Natural killer cell (primary cell): ENCODE measurements at regions not wholly inside any gene's neighbourhood (a gene's known extent, or its start where the extent isn't known, plus 50 kb on each side); places are given as distances from the start of the nearest gene placed in this dataset.

Experiments used
- ATAC-seq, 3 donors: fragments of 150-1000 bp in 2 of 3; fragments of 200-7000 bp in 1 of 3; cut with Tn5 transposase; 1 replicate in 1 of 3; 2 replicates in 2 of 3; pipeline ENCODE4 v1.10.0; 2021; ENCODE audit warnings: mild to moderate bottlenecking in 2 of 3, moderate library complexity in 2 of 3
- DNase-seq, 2 donors: peaks; one replicate each; pipeline versions ENCODE4 v3.0.0 to v3.0.0-alpha.2; 2013 to 2021; ENCODE audit warnings: mixed read lengths in 1 of 2
- H3K27ac ChIP-seq: one replicate; pipeline ENCODE4 v1.5.1; 2013; ENCODE audit warnings: mild to moderate bottlenecking, low read length
- H3K27me3 ChIP-seq: one replicate; pipeline ENCODE4 v1.6.1; 2013; ENCODE audit warnings: low read length; ENCODE audit not compliant: control insufficient read depth, insufficient read depth
- H3K36me3 ChIP-seq: one replicate; pipeline ENCODE4 v1.6.1; 2013; ENCODE audit warnings: low read length; ENCODE audit not compliant: control insufficient read depth, insufficient read depth
- H3K4me1 ChIP-seq: one replicate; pipeline ENCODE4 v1.6.1; 2013; ENCODE audit warnings: low read length; ENCODE audit not compliant: control insufficient read depth, insufficient read depth
- H3K4me3 ChIP-seq: one replicate; pipeline ENCODE4 v1.5.1; 2013; ENCODE audit warnings: low read length
- H3K9me3 ChIP-seq: one replicate; pipeline ENCODE4 v1.6.1; 2013; ENCODE audit warnings: low read length; ENCODE audit not compliant: control insufficient read depth, insufficient read depth
- H3K27ac Mint-ChIP-seq, 2 donors: one replicate each; pipeline ENCODE4 v1.8.0; 2022; ENCODE audit warnings: mild to moderate bottlenecking in 2 of 2, mixed read lengths in 2 of 2, moderate library complexity in 1 of 2
- H3K27me3 Mint-ChIP-seq, 2 donors: one replicate each; pipeline ENCODE4 v1.8.0; 2022; ENCODE audit warnings: low read depth in 2 of 2, mixed read lengths in 2 of 2
- H3K36me3 Mint-ChIP-seq: one replicate; pipeline ENCODE4 v1.8.0; 2022; ENCODE audit warnings: mixed read lengths
- H3K4me1 Mint-ChIP-seq, 2 donors: one replicate each; pipeline ENCODE4 v1.8.0; 2022; ENCODE audit warnings: mixed read lengths in 2 of 2
- H3K4me3 Mint-ChIP-seq: one replicate; pipeline ENCODE4 v1.8.0; 2022; ENCODE audit warnings: mild to moderate bottlenecking, moderate library complexity, mixed read lengths
- H3K9me3 Mint-ChIP-seq, 2 donors: one replicate each; pipeline ENCODE4 v1.8.0; 2022; ENCODE audit warnings: mixed read lengths in 2 of 2
- WGBS: methylation state at CpG from one replicate; pipeline ENCODE4 v1.1.7; 2013; ENCODE audit warnings: missing lambda C conversion rate; ENCODE audit not compliant: insufficient coverage; 5-methylcytosine and 5-hydroxymethylcytosine counted together
- intact Hi-C: fragments of 100-400 bp; cut with micrococcal nuclease; formaldehyde crosslinking; loops from one replicate; pipeline ENCODE4 v1.14.2; 2022
- TF ChIP-seq, protein P1 (sequence below): fragments of 200-600 bp; IDR thresholded peaks from one replicate; pipeline ENCODE4 v1.8.0; 2022; ENCODE audit warnings: antibody characterized with exemption

DNA sequence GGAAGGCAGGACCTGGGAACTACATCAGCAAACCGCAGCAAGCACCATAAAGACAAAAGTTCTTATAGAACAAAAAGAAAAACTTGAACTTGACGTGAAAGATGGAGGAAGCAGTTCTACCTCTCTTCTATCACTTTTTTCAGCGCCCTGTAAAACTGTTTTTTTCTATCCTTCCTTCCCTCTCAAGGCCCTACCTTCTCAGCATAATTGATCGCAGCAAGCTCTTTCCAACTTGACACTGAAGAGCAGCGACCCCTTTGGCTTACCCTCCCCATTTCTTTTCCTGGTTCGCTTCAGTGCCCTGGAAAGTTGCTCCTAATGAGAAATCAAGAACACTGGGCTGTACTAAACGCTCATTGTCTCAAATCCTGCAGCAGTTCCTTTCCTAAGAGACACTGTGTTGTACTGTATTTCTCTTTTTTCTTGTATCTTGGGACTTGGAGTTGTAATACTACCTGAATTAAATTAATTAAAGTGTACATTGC, 150.6 kb upstream of the SLC4A4 start:
- DNase-seq = no peak
- H3K36me3 Mint-ChIP-seq = no peaks in the 10 kb centered on the region
- Histone ChIP-seq H3K4me1 (peaks cover 9% of the 10 kb centered on the region), H3K9me3 (no peaks in the 10 kb centered on the region), H3K27me3 (no peaks in the 10 kb centered on the region), H3K36me3 (no peaks in the 10 kb centered on the region), H3K27ac (peak overlapping the region; percentile 56), H3K4me3 (peak overlapping the region; percentile 52)
- TF ChIP-seq, protein P1, sequence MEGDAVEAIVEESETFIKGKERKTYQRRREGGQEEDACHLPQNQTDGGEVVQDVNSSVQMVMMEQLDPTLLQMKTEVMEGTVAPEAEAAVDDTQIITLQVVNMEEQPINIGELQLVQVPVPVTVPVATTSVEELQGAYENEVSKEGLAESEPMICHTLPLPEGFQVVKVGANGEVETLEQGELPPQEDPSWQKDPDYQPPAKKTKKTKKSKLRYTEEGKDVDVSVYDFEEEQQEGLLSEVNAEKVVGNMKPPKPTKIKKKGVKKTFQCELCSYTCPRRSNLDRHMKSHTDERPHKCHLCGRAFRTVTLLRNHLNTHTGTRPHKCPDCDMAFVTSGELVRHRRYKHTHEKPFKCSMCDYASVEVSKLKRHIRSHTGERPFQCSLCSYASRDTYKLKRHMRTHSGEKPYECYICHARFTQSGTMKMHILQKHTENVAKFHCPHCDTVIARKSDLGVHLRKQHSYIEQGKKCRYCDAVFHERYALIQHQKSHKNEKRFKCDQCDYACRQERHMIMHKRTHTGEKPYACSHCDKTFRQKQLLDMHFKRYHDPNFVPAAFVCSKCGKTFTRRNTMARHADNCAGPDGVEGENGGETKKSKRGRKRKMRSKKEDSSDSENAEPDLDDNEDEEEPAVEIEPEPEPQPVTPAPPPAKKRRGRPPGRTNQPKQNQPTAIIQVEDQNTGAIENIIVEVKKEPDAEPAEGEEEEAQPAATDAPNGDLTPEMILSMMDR = no peak
- H3K9me3 Mint-ChIP-seq = no peaks in the 10 kb centered on the region
- WGBS = 8% methylated on average over 7 of the region's 7 CpGs
- ATAC-seq = no peak
- peak overlapping the region; percentile 88 to 95 for H3K27ac Mint-ChIP-seq
- peak overlapping the region; percentile 97 for H3K4me3 Mint-ChIP-seq
- intact Hi-C loops = loop anchor here (5.0 to 10.0 kb wide), 3 partner anchors 34 to 353 kb away; partner anchors contain the start of gene GRSF1
- no peaks in the 10 kb centered on the region for H3K27me3 Mint-ChIP-seq
- peaks cover 51 to 55% of the 10 kb centered on the region in 2 donors for H3K4me1 Mint-ChIP-seq

- DNase-seq (no peak), ATAC-seq (no peak)
- TF ChIP-seq, protein P1 = no peak
- intact Hi-C loops = loop anchor here (5.0 to 10.0 kb wide), 3 partner anchors 33 to 354 kb away; partner anchors contain the start of gene GRSF1
- H3K4me3 Mint-ChIP-seq = peak overlapping the region; percentile 97
- H3K36me3 Mint-ChIP-seq = no peaks in the 10 kb centered on the region
- no peaks in the 10 kb centered on the region for H3K9me3 Mint-ChIP-seq
- no peaks in the 10 kb centered on the region for H3K27me3 ChIP-seq
- H3K36me3 ChIP-seq = no peaks in the 10 kb centered on the region
- H3K27ac ChIP-seq = peak overlapping the region; percentile 19
- no peaks in the 10 kb centered on the region for H3K9me3 ChIP-seq
- peaks cover 50 to 53% of the 10 kb centered on the region in 2 donors for H3K4me1 Mint-ChIP-seq
- peak overlapping the region; percentile 52 for H3K4me3 ChIP-seq
- H3K4me1 ChIP-seq = peaks cover 9% of the 10 kb centered on the region
- WGBS = 100% methylated on average over 1 of the region's 1 CpG
- no peaks in the 10 kb centered on the region for H3K27me3 Mint-ChIP-seq
- peak overlapping the region; percentile 88 to 95 for H3K27ac Mint-ChIP-seq
Measured at GRCh38 chr4:71188951-71189350, 149.9 kb upstream of the SLC4A4 start.

DNA sequence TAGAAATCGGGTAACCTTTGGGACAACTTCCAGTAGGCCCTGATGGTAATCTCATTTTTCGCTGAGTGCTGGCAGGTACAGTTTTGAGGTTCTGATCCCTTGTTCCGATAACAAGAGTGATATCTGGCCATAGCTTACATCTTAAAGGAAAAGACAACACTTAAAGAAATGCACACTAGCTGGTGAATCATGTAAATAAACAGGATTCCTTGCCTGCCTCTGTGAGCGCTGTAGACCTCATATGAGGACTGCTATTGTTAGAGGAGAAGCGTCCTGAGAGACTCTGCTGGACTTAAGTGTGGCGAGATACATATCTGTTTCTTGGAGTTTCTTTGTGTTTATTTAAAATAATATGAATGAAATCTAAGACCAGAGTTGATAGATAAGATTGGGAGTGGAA, 149.3 kb upstream of the SLC4A4 start:
- Mint-ChIP-seq H3K36me3 (no peaks in the 10 kb centered on the region), H3K4me1 (peaks cover 45 to 48% of the 10 kb centered on the region in 2 donors), H3K27ac (peak overlapping the region; percentile 88 to 95), H3K9me3 (no peaks in the 10 kb centered on the region), H3K27me3 (no peaks in the 10 kb centered on the region), H3K4me3 (no peak overlapping the region)
- 94% methylated on average over 6 of the region's 6 CpGs for WGBS
- ATAC-seq = no peak
- intact Hi-C loops = loop anchor here (5.0 to 10.0 kb wide), 3 partner anchors 33 to 355 kb away; partner anchors contain the start of gene GRSF1
- TF ChIP-seq, protein P1 = no peak
- Histone ChIP-seq H3K4me3 (no peak overlapping the region), H3K4me1 (peaks cover 9% of the 10 kb centered on the region), H3K27ac (no peak overlapping the region), H3K36me3 (no peaks in the 10 kb centered on the region), H3K9me3 (no peaks in the 10 kb centered on the region), H3K27me3 (no peaks in the 10 kb centered on the region)
- no peak for DNase-seq

DNA sequence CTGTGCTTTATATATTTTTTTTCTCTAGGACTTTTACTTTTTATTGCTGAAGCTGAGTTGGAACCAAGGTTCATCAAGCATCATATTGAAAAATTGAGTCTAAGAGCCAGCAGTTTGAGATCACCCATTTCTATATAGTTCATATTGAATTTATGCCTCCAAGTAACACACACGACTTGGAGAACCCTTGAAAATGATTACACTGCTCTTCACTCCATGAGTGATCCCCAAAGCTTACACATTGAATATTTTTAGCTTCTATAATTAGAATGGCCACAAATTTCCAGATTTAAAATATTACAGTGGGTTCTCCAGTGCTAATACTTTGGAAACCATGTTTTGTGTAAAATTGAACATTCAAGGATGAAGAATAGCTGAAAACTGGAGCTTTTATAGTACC, 144.4 kb upstream of the SLC4A4 start:
- H3K36me3 ChIP-seq = no peaks in the 10 kb centered on the region
- intact Hi-C loops = no loop called here
- no peak for ATAC-seq
- no peak overlapping the region for H3K27ac ChIP-seq
- Mint-ChIP-seq H3K9me3 (no peaks in the 10 kb centered on the region), H3K27ac (no peak overlapping the region), H3K36me3 (no peaks in the 10 kb centered on the region), H3K4me3 (no peak overlapping the region), H3K27me3 (no peaks in the 10 kb centered on the region), H3K4me1 (peaks cover 29 to 31% of the 10 kb centered on the region in 2 donors)
- no peaks in the 10 kb centered on the region for H3K9me3 ChIP-seq
- DNase-seq = no peak
- TF ChIP-seq, protein P1 = no peak
- H3K4me1 ChIP-seq = peaks cover 4% of the 10 kb centered on the region
- no peaks in the 10 kb centered on the region for H3K27me3 ChIP-seq
- H3K4me3 ChIP-seq = no peak overlapping the region
- WGBS = 100% methylated on average over 1 of the region's 1 CpG
